Calu3 (cell line): ENCODE measurements at regions not wholly inside any gene's neighbourhood (a gene's known extent, or its start where the extent isn't known, plus 50 kb on each side); places are given as distances from the start of the nearest gene placed in this dataset.

Source experiments
- BruUV-seq: library from RNA; stranded (reverse); fragments of 400-500 nt; replicated peaks from 2 replicates; lab custom pipeline; 2021; lab: Mats Ljungman, UMichigan
- CTCF ChIA-PET: fragments of 300-600 bp; sonication (Branson Sonifier 250); formaldehyde crosslinking; loops from one replicate; lab custom pipeline; 2022; ENCODE audit warnings: antibody characterized with exemption; lab: Charles Lee
- DNase-seq: peaks from one replicate; pipeline ENCODE4 v3.0.0; 2022
- H3K27ac Mint-ChIP-seq: one replicate; pipeline ENCODE4 v1.8.0; 2022; ENCODE audit warnings: mixed read lengths; ENCODE audit not compliant: unreplicated experiment
- H3K27me3 Mint-ChIP-seq: one replicate; pipeline ENCODE4 v1.8.0; 2022; ENCODE audit warnings: mixed read lengths; ENCODE audit not compliant: unreplicated experiment
- H3K36me3 Mint-ChIP-seq: one replicate; pipeline ENCODE4 v1.8.0; 2022; ENCODE audit warnings: mild to moderate bottlenecking, moderate library complexity, mixed read lengths; ENCODE audit not compliant: insufficient read depth, unreplicated experiment
- H3K4me1 Mint-ChIP-seq: one replicate; pipeline ENCODE4 v1.8.0; 2022; ENCODE audit warnings: mild to moderate bottlenecking, low read depth, mixed read lengths; ENCODE audit not compliant: unreplicated experiment
- H3K4me3 Mint-ChIP-seq: one replicate; pipeline ENCODE4 v1.8.0; 2022; ENCODE audit warnings: mild to moderate bottlenecking, low read depth, moderate library complexity, mixed read lengths; ENCODE audit not compliant: unreplicated experiment
- H3K9me3 Mint-ChIP-seq: one replicate; pipeline ENCODE4 v1.8.0; 2022; ENCODE audit warnings: low read depth, mixed read lengths; ENCODE audit not compliant: unreplicated experiment
- CTCF ChIP-seq: fragments of 200-600 bp; IDR thresholded peaks from one replicate; pipeline ENCODE4 v1.8.0; 2022; ENCODE audit warnings: antibody characterized with exemption; ENCODE audit not compliant: unreplicated experiment
- intact Hi-C: fragments of 100-400 bp; cut with micrococcal nuclease; formaldehyde crosslinking; loops from one replicate; pipeline ENCODE4 v1.10.0; 2022; ENCODE audit not compliant: unreplicated experiment

- H3K27ac Mint-ChIP-seq, result no peak overlapping the region
- CTCF ChIA-PET, result interaction anchor here (0.5 kb wide), 1 partner anchor 18 kb away, joined by 3 read pairs; no protein-coding TSS in a partner anchor
- no TSS peak for BruUV-seq
Measured at GRCh38 chr19:31529121-31529520, 179.9 kb upstream of the TSHZ3 start.

GRCh38 chr19:31530781-31531180, 181.5 kb upstream of the TSHZ3 start:
- no TSS peak for BruUV-seq
- Mint-ChIP-seq H3K27ac (no peak overlapping the region), H3K4me3 (no peak overlapping the region), H3K4me1 (no peaks in the 10 kb centered on the region), H3K9me3 (peaks cover 19% of the 10 kb centered on the region), H3K36me3 (peaks cover 4% of the 10 kb centered on the region), H3K27me3 (no peaks in the 10 kb centered on the region)
- intact Hi-C loops, result no loop called here
- CTCF ChIA-PET, result no interaction called here
- no peak for TF ChIP-seq CTCF
- no peak for DNase-seq

More at GRCh38 chr19:31529121-31529520, 179.9 kb upstream of the TSHZ3 start:
- intact Hi-C loops, result no loop called here
- H3K27me3 Mint-ChIP-seq, result no peaks in the 10 kb centered on the region
- DNase-seq, result no peak
- no peak overlapping the region for H3K4me3 Mint-ChIP-seq
- TF ChIP-seq CTCF, result no peak
- H3K9me3 Mint-ChIP-seq, result peaks cover 15% of the 10 kb centered on the region
- H3K4me1 Mint-ChIP-seq, result no peaks in the 10 kb centered on the region
- no peaks in the 10 kb centered on the region for H3K36me3 Mint-ChIP-seq

- Mint-ChIP-seq H3K27ac (no peak overlapping the region), H3K27me3 (no peaks in the 10 kb centered on the region), H3K36me3 (peaks cover 4% of the 10 kb centered on the region), H3K9me3 (peaks cover 23% of the 10 kb centered on the region), H3K4me1 (no peaks in the 10 kb centered on the region), H3K4me3 (no peak overlapping the region)
- TF ChIP-seq CTCF, result no peak
- DNase-seq, result no peak
- CTCF ChIA-PET, result no interaction called here
- BruUV-seq, result no TSS peak
- intact Hi-C loops, result no loop called here
Measured at GRCh38 chr19:31531326-31531725, 182.1 kb upstream of the TSHZ3 start.

GRCh38 chr19:31532034-31532433, 182.8 kb upstream of the TSHZ3 start:
- Mint-ChIP-seq H3K36me3 (peaks cover 4% of the 10 kb centered on the region), H3K27ac (no peak overlapping the region), H3K27me3 (no peaks in the 10 kb centered on the region), H3K4me1 (no peaks in the 10 kb centered on the region), H3K4me3 (no peak overlapping the region), H3K9me3 (peaks cover 23% of the 10 kb centered on the region)
- DNase-seq, result no peak
- BruUV-seq, result no TSS peak
- intact Hi-C loops, result no loop called here
- CTCF ChIA-PET, result no interaction called here
- TF ChIP-seq CTCF, result no peak
